Pons (tissue), 1 donor: ENCODE measurements at regions not wholly inside any gene's neighbourhood (a gene's known extent, or its start where the extent isn't known, plus 50 kb on each side); places are given as distances from the start of the nearest gene placed in this dataset.
"Not testable (repeated sequence)": the region's sequence is repeated elsewhere in the genome, so short reads cannot be mapped to it uniquely, and the experiment has no call there.

Source experiments
- DNase-seq: peaks from one replicate; pipeline ENCODE4 v3.0.0-alpha.2; 2016; ENCODE audit warnings: low spot score

DNA sequence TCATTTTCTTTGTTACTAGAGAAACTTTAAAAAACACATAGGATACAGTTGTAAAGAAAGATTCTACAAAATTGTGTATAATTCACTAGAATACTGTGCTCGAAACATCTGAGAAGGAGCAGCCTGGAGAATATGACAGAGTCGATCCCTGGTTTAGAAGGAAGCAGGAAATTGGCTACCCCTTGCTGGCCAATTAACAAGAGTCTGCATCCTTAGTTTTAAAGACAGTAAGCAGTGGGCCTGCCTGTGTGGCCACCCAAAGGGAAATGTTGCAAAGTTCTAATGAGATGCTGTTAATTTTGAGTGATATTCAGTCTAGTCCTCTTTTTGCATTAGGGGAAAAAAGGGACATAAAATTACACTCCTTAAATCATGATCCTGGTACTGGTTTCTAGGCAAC is 988.6 kb downstream of the PCDH17 start:
- DNase-seq: no peak

DNA sequence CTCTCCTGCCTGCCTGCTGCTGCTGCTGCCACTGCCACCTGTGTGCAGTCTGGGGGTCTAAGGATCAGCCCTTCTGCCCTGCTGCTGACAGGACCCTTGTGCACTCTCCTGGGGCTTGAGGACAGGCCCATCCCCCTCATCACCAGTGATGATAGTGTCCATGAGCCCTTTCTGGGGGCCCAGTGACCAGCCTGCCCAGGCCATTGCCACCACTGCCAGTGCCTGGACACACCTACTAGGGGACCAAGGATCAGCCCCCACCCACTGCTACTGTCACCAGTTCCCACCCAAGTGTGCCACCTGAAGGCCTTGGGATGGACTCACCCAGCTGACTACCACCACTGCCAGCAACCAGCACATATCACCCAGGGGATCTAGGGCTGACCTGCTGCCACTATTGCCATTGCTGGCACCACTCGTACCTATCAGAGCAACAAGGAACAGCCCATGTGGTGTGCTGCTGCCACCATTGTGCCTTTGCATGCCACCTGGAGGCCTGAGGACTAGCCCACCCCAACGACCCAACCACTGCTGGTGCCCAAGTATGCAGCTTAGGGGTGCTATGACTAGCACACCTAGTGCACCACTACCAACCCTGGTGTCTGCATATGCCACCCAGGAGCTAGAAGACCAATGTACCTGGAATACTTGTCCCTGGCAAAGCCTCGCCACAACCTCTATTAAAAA is 994.3 kb downstream of the PCDH17 start:
- DNase-seq: no peak

DNA sequence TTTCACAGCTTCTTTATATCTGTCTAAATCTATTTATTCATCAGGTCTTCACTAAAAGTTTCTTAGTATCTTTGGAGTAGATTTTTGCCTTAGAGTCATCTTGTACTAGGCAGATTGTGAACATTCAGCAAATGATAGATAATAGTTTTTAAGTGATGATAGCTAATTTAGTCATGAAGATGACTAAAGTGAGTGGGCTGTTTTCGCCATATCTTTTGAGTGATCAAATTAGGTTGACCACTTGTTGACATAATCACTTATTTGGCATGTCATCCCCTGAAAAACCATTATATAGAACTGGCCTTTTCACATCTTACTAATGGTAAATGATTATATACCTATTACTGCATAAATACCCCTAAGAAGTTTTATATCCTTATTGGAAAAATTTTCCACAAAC is 999.2 kb downstream of the PCDH17 start:
- no peak for DNase-seq

DNA sequence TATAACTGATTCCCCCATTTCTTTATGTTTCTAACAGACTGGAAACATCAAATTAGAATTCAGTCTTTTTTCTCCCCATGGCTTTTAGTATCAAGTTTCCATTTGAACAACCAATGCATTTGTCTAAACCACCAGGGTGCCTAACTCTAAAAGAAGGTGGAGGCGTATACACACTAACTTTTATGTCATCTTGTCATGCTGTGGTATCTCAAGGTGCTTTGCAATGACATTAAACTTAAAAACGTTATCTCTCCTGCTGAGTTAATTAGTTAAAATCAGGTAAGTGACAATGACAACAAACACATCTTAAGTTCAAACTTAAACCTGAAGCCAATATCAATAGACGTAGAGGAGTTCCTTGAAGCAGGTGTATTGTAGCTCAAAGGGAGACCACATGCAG is 1001.7 kb downstream of the PCDH17 start:
- DNase-seq: no peak

DNA sequence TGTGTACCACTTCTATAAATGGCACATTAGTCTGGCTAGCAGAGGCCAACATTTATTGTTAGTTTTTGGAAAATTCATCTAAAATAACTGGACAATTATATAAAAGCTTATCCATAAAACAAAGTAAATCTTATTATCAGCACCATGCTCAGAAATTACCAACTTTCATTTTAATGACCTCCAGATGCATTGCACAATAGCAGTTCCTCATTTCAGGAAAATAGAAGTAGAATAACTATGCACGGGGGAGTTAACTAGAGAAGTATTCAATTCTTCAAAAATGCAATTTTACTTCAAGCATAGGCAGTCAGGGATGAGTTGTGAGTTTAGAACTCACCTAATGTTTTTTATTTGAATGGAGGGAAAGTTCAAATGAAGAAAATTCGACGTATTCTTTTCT is 1023.5 kb downstream of the PCDH17 start:
- no peak for DNase-seq

DNA sequence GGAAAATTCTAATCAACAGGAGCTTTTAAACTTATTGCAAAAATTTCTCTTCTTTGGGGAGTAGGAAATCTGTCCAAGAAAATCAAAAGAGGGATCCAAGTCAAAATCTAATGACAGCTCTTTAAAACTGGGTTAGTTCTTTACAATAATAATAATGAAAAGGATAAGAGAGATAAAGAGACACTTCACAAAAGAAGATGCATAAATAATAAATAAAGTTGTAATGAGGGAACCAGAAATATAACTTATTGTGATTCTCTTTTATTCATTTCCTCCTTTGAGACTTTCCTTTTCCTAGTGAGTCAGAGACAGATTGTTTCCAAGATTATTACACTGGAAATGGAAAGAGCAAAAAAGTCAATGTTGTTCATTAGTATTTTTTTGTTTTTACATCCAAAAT is 1029.3 kb downstream of the PCDH17 start:
- DNase-seq: no peak

DNA sequence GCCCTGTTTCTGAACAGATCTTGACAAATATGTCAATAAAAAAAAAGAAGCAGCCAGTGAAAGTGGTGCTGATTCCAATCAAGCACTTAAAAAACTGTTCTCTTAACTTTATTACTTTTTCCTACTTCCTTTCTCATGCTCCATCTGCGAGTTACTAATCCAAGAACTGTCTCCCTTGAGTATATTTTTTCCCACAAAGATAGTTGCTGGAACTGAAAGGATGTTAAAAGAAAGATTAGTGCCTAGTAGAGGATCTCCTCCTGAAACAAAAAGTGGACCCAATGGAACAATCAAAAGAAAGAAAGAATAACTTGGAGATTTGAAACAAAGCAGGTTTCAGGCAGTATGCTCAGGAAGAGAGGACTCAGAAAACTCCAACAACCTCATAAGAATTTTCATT is 1034.8 kb downstream of the PCDH17 start:
- DNase-seq: no peak

DNA sequence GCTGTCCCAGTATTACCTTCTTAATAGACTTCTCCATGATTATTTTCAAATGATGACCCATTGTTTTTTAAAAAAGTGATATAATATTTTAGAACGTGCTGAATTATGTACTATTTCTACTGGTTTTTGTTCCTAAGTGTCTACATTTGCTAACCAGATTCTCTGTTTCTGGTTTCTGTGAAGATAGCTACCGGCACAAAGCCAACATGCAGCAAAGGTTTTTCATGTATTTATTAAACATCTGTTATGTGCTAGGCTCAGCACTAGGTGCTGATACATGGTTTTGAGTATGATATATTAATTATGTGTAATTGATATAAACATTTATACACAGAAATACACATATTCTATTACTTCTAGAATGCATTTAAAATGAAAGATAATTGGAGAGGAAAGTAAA is 1035.6 kb downstream of the PCDH17 start:
- DNase-seq: no peak

DNA sequence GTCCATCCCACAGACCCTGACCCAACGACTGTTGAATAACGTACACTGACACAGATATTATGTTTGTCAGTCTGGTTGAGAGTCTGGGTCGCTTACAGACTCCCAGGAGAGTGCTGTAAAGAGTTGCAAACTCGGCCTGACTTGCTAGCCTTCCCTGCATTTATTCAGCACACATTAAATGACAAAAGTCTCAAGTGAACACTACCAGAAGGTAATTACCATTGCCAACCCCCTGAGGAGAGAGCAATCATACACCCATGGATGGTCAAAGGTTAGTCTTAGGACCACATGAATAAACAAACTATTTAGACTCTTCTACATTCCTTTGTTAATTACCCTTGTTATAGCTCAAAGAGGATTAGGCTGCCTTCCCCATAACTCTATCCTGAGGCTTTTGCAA is 1048.6 kb downstream of the PCDH17 start:
- DNase-seq: no peak

DNA sequence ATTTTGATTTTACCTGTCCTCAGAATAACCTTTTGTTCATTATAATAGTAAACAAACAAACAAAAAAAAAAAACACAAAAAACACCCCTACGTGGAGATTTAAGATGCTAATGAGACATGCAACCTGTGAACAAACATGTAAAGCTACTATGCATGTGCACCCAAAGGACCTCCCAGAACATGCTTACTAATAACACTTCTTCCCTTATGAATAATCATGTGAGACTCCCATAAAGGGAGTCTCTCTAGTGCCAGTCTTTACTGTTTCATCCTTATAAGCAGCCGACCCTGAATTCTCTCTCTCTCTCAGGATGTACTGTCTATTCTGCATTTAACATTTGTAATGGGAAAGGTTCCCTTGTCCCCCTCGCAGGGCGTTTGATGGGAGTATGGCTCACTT is 1051.1 kb downstream of the PCDH17 start:
- no peak for DNase-seq

DNA sequence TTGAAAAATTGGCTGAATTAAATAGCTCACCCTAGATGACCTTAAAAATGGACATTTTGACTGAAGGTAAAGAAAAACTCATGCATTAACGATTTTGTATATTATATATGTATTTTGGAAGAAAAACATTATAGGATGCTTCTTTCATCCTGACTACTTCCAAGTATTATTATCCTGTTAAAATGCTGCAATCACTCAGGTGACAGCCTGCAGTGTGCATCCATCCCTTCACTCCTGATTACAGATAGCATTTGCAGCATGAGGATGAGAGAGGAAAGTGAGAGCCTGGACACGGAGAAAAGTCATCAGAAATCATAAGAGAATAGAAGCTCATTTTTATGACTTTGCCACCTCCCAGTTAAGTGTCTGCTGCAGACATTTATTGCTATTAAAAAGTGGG is 1055.6 kb downstream of the PCDH17 start:
- DNase-seq: no peak

DNA sequence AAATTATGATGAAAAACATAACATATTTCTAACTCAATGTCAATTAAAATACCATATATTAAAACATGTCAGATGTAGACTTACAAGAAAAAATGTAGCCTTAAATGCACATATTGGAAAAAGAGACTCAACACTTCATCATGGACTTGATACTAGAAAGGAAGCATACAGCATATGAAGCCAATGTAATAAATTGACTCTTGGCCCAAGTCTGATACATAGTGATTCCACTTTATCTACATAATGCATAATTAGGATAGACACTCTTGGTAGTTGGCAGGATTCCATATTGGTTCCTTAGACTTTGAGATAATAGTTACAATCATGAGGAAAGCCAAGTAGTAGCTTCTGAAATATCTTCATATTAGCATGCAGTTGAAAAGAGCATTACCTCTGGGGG is 1067.0 kb downstream of the PCDH17 start:
- DNase-seq: no peak

DNA sequence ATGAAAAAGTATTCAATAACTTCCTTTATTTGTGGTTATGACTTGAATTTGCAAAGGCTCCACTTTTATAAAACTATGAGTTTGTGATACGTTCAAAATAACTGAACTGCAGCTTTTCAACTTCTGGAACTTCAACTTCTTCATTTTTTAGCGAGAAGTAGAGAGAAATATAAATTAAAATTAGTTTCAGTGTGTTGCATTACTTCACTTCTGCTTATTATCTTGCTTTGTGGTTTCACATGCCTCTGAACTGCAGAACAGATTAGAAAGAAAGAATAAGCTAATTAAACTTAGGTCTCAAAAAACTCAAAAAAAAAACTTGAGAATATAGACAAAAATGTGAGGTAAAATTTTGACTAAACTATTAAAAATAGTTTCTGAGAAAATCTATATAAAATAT is 1073.4 kb downstream of the PCDH17 start:
- no peak for DNase-seq

DNA sequence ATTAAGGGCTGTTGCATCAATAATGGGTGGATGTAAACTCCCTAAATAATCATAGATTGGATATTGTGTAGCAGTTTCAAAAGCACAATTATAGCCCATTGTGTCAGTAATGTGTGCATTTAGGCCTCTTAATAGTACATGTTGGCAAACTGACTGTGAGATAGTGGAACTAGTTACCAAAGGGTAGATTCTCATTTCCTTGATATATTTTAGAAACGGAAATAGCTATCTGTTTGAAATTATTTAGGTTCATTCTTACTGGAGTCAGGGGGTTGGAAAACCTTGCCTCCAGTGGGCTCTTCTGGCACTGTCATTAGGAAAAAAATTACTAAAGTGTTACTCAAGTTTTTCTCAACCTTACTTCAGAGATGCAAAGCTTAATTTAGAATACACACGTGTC is 1074.9 kb downstream of the PCDH17 start:
- no peak for DNase-seq

DNA sequence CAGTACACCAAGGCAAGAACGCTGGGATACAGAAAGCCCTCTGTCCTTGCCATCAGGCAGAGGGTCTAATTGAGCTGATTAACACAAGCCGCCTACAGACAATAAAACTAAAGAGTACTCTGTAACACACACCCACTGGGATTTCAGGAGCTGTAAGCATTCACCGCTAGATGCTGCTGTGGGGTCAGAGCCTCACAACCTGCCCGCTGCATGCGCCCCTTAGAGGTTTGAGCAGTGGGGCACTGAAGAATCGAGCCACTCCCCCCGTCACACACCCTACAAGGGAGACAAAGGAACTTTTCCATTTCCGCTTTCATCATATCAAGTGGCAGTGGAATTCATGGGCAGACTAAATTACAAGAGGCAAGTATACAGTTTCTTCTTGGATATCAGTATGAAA is 1080.6 kb downstream of the PCDH17 start:
- DNase-seq: no peak

DNA sequence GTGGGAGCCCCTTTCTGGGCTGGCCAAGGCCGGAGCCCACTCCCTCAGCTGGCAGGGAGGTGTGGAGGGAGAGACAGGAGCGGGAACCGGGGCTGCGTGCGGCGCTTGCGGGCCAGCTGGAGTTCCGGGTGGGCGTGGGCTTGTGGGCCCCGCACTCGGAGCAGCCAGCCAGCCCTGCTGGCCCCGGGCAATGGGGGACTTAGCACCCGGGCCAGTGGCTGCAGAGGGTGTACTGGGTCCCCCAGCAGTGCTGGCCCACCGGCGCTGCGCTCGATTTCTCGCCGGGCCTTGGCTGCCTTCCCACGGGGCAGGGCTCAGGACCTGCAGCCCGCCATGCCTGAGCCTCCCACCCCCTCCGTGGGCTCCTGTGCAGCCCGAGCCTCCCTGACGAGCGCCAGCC is 1082.5 kb downstream of the PCDH17 start:
- not testable (repeated sequence) for DNase-seq

DNA sequence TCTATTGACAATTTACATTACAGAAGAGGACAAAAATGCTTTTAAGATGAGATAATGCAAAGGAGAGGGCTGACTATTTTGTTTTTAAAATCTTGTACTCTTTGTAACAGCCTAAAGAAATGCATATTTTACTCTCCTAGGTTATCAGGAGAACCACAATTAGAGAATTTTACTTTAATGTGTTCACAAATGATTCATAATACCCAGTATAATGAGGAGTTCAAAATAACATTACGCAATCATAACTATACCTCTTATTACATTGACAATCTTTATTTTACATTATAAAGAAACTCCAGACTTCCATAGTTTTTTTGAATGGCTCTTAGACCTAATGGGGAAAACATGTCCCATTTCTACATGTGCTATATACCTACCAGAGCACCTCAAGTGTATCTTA is 1089.7 kb downstream of the PCDH17 start:
- DNase-seq: no peak

DNA sequence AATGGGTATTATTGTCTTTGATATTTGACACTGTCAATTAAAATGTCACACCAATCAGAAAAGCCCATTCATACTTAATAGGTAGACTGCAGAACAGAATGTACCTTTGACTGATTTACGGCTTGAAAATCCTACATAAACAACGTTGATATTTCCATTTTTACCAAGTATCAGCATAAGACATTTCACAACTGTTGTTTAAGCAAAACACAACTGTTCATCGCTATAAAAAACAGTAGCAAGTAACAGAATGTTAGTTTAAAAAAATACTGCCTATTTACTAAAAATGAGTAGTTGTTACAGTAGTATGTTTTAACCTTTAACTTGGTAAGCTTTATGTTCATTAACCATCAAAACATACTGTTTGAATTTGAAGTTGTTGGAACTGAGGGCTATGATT is 1096.6 kb downstream of the PCDH17 start:
- DNase-seq: no peak

DNA sequence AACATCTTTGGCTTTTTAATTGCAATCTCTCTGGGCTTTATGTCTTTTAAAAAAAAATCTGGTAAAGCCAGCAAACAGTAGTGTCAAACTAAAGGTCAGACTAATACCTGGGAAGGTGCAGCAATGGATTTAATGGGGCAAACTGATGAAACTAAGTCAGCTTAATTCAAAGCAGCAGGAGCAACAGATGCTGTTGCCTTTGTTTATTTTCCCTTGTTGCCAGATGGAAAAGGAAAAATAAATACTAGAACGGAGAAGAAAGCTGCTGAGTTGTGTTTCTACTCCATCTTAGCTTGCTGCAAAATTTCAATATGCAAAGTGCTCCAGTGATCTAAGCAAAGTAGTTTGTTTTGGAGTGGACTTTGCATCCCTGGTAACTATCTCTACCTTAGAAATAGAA is 1097.8 kb downstream of the PCDH17 start:
- no peak for DNase-seq

DNA sequence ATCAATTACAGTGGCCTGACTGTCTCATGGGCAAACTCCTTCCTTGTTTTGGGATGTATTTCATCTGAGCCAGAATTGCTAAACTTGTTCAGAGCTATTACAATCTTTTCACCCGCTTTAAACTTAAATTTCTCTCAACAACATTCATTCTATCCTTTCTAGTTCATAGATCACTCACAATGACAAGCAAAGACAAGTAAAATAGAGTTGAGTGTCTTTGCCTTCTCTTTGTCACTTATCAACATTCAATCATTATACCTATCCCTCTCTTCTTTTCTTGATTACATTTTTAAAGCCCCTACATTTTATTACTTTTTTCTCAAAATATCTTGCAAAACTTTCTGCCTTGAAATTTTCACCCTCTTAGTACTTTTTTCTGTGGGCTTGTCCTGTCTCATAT is 1113.1 kb downstream of the PCDH17 start:
- no peak for DNase-seq

DNA sequence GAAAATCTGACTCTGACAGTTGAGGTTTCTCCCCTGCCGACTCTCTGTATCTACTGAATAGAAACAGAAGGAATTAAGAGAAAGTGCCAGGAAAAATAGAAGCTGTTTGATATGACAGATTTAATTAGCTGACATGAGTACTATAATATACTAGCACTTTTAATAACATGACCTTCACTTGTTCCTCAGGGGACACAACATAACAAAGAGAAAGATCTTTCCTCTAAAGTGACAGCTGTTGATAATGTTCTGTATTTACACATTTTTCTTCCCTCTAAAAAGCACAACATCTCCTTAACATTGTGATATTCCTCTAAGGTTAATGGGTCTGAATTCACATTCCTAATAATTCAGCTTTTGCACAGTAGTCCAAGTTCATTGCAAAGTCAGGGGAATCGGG is 1136.0 kb downstream of the PCDH17 start:
- no peak for DNase-seq

DNA sequence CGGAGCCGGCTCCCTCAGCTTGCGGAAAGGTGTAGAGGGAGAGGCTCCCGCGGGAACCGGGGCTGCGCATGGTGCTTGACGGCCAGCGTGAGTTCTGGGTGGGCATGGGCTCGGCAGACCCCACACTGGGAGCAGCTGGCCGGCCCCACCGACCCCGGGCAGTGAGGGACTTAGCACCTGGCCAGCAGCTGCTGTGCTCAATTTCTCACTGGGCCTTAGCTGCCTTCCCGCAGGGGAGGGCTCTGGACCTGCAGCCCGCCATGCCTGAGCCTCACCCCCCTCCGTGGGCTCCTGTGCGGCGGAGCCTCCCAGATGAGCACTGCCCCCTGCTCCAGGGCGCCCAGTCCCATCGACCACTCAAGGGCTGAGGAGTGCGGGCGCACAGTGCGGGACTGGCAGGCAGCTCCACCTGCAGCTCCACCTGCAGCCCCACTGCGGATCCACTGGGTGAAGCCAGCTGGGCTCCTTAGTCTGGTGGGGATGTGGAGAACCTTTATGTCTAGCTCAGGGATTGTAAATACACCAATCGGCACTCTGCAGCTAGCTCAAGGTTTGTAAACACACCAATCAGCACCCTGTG is 1141.8 kb downstream of the PCDH17 start:
- DNase-seq: no peak

DNA sequence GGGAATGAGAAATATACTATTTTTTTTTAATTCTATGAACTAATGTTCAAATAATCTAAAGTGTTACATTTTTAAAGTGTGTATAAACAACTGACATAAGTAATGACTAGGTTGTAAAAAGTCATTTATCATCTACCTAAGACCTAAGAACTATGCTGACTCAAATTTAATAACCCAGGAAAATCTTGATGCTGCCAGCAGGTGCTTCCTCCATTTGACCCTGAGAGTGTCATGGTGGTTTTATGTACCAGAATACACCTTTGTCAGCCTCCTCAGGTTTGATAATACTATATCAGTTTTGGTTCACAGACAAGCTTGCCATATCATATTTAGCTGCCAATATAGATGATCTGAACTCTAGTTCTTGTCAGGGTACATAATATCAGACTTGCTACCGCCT is 1151.2 kb downstream of the PCDH17 start:
- no peak for DNase-seq

DNA sequence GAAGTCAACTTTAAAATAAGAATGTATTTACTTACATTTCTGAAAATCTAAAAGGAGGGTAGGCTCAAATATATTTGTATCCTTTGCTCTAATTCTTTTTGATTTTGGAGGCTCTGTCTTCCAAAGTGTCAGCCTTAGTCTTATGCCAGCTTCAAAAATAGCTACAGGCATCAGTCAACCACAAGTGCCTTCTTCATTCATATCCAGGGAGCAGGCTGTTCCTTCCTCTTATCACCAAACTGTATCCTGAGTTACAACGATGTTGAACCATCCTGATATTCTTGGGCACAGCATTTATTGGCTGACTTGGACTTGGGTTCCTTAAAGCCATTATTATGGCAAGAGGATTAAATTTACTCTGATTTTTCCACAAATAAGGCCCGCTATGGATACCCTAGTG is 1161.3 kb downstream of the PCDH17 start:
- DNase-seq: no peak
